ENCODE measurements at regions not wholly inside any gene's neighbourhood (a gene's known extent, or its start where the extent isn't known, plus 50 kb on each side); places are given as distances from the start of the nearest gene placed in this dataset.

GRCh38 chr6:77136086-77136485 is 327.2 kb downstream of the HTR1B start:
- TF ChIP-seq CTCF (IDR thresholded peaks at IDR 0.05; ENCODE audit: low read depth, low read length) (no peak), EZH2phosphoT487 (IDR thresholded peaks at IDR 0.05; ENCODE audit: low read depth) (no peak)

Data from OCI-LY3 (cell line).